Stimulated activated naive CD8-positive, alpha-beta T cell treated with anti-CD3 and anti-CD28 coated beads, Interleukin-15, Interleukin-2, amounts not matched to agents 100 ng/mL and 50 ng/mL, for 24 hours (primary cell): ENCODE measurements at regions not wholly inside any gene's neighbourhood (a gene's known extent, or its start where the extent isn't known, plus 50 kb on each side); places are given as distances from the start of the nearest gene placed in this dataset.

Experiments used
- H3K27ac Mint-ChIP-seq: one replicate; pipeline ENCODE4 v1.8.0; 2021; ENCODE audit warnings: mild to moderate bottlenecking, mixed read lengths
- H3K27me3 Mint-ChIP-seq: one replicate; pipeline ENCODE4 v1.8.0; 2021; ENCODE audit warnings: mixed read lengths
- H3K36me3 Mint-ChIP-seq: one replicate; pipeline ENCODE4 v1.8.0; 2021; ENCODE audit warnings: low read depth, mixed read lengths
- H3K4me1 Mint-ChIP-seq: one replicate; pipeline ENCODE4 v1.8.0; 2021; ENCODE audit warnings: low read depth, mixed read lengths
- H3K4me3 Mint-ChIP-seq: one replicate; pipeline ENCODE4 v1.8.0; 2021; ENCODE audit warnings: mild to moderate bottlenecking, mixed read lengths
- H3K9me3 Mint-ChIP-seq: one replicate; pipeline ENCODE4 v1.8.0; 2021; ENCODE audit warnings: mixed read lengths

DNA sequence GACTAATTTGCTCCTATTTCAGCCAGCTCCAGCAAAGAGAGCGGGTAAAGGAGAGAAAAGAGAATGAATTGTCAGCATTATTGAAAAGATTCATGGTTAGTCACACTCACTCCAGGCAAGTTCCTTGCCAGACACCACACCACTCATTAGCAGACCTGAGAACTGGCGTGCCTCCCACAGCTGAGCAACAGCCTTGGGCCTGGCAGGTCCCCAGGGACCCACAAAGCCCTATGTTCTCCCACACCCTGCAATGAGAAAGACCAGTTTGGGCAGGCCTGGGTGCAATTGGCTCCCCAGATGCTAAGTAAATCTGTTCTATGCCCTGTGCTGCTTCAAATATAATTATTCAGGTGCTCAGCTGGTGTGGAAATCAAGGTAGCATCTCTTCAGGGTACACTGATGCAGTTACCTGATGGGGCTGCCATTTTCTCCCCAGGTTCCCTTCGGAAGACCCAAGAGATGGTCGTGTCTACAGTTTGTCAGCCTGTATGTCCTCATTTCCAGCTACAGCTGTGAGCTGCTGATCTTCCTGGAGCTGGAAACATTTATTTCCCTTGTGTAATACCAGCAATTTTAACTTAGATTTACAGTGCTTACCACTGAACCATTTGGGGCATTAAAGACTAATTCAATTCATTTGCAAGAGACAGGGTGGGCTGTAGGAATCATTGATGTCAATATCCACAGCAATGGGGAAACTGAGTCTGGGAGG lies 405.0 kb downstream of the COG6 start:
- Mint-ChIP-seq H3K4me1 (peaks cover 45% of the 10 kb centered on the region), H3K27ac (peak overlapping the region; percentile 67)

DNA sequence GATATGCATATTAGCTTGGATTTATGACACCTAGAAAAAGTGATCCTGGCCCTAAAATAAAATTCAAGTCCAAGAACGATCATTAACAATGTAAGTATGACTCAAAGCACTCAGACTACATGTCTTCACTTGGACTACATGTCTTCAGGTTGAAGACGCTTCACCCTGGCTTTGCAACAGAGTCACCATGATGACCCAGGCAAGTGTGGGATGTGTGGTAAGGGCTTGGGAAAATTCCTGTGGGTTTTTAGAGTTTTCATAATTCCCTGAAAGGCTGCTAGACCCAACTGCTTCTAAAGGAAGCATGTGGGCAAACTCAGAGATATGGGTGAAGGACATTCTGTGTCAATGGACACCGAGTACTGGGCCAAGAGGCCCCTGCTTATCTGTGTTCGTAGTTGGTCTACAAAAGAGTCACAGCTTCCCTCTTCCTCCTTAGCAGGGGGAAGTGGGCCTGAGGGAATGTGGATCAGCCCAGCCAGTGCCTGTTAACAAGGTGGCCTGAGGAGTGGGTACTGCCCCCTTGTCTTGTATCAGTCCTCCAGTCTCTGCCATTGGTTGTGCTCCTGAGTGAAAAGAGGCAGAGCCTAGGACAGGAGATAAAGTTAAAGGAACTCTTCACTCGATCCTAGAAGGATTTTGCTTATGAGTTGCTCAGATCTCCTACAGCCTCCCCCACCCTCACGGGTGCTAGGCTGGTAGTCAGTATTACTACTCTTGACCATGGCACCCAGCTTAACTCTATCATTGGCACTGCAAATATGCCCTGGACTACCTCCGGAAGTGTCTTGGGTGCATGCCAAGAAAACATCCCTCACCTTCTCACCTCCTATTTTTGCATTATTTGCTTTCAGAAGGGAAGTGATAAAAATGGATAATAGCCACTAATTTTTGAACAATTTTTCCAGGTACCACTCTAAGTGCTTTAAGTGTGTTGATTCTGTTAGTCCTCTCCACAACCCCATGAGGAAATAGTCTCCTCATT lies 406.3 kb downstream of the COG6 start:
- H3K36me3 Mint-ChIP-seq: no peaks in the 10 kb centered on the region
- H3K9me3 Mint-ChIP-seq: peaks cover 4% of the 10 kb centered on the region
- H3K4me3 Mint-ChIP-seq: no peak overlapping the region
- H3K4me1 Mint-ChIP-seq: peaks cover 45% of the 10 kb centered on the region
- no peak overlapping the region for H3K27ac Mint-ChIP-seq
- H3K27me3 Mint-ChIP-seq: no peaks in the 10 kb centered on the region

More for the DNA sequence above, 405.0 kb downstream of the COG6 start:
- peaks cover 4% of the 10 kb centered on the region for H3K9me3 Mint-ChIP-seq
- no peak overlapping the region for H3K4me3 Mint-ChIP-seq
- H3K36me3 Mint-ChIP-seq: no peaks in the 10 kb centered on the region
- H3K27me3 Mint-ChIP-seq: no peaks in the 10 kb centered on the region

DNA sequence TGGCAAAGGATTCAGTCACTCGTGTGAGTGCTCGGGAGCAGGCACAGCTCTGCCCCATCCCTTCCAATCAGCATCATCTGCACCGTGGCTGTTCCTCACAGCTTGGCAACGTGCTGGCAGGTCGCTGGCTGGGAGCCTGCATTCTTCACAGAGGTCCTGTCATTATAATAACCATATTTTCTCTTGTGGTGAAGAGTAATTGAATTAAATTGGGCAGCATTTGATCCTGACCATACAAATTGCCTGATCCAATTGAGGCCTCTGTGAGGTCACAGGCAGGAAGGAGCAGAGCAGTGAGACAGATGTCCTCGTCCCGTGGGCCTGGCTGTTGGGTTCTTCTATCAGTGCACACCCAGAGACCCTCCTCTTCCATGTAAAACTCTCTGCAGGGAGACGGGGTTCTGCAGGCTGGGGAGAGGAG lies 407.8 kb downstream of the COG6 start:
- Mint-ChIP-seq H3K4me1 (peaks cover 45% of the 10 kb centered on the region), H3K27ac (peak overlapping the region; percentile 72), H3K36me3 (no peaks in the 10 kb centered on the region), H3K27me3 (no peaks in the 10 kb centered on the region), H3K4me3 (no peak overlapping the region), H3K9me3 (peaks cover 4% of the 10 kb centered on the region)

GRCh38 chr13:40063703-40064102 lies 408.2 kb downstream of the COG6 start:
- peak overlapping the region; percentile 72 for H3K27ac Mint-ChIP-seq

DNA sequence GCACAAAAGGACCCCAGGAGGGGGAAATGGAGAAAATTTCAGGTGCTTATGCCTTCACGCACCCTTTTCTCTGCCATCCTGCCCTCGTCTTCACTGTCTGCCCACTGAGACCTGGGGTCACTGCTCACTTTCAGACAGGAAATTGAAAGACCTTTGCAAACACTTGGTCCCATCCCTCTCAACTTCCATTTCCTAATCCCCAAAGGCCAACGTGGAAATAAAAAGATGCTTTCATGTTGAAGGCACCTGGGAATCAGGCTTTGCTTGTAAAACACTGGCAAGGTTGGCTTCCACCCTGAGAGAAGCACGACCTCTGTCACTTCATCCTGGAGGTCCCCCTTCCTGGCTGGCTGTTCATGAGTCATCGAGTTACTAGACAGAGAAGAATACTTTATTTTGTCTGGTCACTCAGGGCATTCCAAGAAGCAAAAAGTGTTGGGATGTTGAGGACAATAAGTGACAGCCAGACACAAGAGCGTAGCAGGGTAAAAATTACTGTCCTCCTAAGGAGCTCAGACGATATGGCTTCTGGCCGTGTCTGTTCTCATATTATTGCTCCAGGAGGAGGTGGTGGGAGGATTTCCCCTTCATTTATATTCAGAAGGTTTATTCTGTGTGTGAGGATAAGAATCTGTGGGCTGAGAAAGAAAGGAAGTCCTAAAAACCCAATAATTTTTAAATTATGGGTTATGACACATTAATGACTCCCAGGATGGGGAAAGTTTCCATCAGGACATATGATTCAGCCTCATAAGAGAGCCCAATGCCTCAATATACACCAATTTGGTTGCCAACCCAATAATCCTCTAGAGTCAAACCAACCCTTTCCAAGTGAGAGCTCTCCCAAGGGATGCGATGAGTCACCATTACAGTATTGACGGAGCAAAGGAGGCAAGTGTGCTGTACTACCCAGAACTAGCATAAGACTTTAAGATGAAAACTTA lies 409.0 kb downstream of the COG6 start:
- H3K9me3 Mint-ChIP-seq: no peaks in the 10 kb centered on the region
- H3K4me1 Mint-ChIP-seq: peaks cover 39% of the 10 kb centered on the region
- H3K36me3 Mint-ChIP-seq: no peaks in the 10 kb centered on the region
- H3K4me3 Mint-ChIP-seq: peak overlapping the region; percentile 20
- peak overlapping the region; percentile 53 for H3K27ac Mint-ChIP-seq
- H3K27me3 Mint-ChIP-seq: no peaks in the 10 kb centered on the region

More at GRCh38 chr13:40063703-40064102, 408.2 kb downstream of the COG6 start:
- Mint-ChIP-seq H3K4me3 (no peak overlapping the region), H3K9me3 (peaks cover under 1% of the 10 kb centered on the region), H3K36me3 (no peaks in the 10 kb centered on the region), H3K4me1 (peaks cover 41% of the 10 kb centered on the region), H3K27me3 (no peaks in the 10 kb centered on the region)

DNA sequence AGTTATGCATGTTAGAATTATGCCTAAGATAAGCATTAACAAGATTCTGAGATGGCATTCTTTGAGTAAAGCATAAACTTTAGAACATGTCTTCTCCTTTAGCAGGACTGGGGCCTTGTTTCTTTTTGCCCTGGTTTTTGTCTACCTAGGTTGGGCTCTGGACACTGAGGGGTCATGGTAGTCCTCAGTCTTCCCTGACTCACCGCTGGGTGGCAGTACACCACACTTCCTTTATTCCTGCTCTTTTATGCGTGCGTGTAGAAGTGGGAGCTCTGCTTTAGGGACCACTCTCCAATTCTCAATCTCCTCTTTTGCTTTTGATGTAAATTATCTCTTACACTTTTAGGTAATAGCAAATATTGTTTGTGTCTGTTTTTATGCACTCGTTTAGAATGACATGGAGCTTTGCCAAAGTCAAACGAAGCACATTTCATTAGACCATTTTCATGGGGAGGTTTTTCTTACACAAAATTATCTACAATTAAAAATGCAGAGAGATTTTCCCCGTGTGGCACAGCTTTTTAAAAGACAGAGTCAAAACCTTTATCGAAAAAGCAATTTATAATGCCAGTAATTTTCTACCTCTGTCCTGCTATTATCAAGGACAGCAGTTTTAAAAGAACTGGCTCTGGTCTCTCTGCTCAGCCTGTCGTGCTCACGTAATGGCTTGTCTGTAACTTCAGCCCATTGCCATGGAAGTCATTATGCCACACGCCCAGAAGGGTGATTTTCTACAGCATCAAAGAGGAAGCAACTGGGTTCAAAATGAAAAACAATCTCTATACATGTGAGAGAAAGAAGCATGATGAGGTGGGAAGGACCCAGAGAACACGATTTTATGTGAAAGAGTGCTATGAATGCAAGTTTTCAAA lies 413.9 kb downstream of the COG6 start:
- peak overlapping the region; percentile 43 for H3K27ac Mint-ChIP-seq
- H3K4me3 Mint-ChIP-seq: no peak overlapping the region
- H3K36me3 Mint-ChIP-seq: no peaks in the 10 kb centered on the region
- H3K9me3 Mint-ChIP-seq: no peaks in the 10 kb centered on the region
- H3K4me1 Mint-ChIP-seq: peaks cover 31% of the 10 kb centered on the region
- H3K27me3 Mint-ChIP-seq: no peaks in the 10 kb centered on the region

GRCh38 chr13:40070357-40070756 lies 414.9 kb downstream of the COG6 start:
- Mint-ChIP-seq H3K36me3 (no peaks in the 10 kb centered on the region), H3K4me1 (peaks cover 22% of the 10 kb centered on the region), H3K4me3 (no peak overlapping the region), H3K9me3 (no peaks in the 10 kb centered on the region), H3K27me3 (no peaks in the 10 kb centered on the region), H3K27ac (peak overlapping the region; percentile 22)

- no peak overlapping the region for H3K27ac Mint-ChIP-seq
- H3K27me3 Mint-ChIP-seq: no peaks in the 10 kb centered on the region
- H3K9me3 Mint-ChIP-seq: no peaks in the 10 kb centered on the region
- no peaks in the 10 kb centered on the region for H3K36me3 Mint-ChIP-seq
- peaks cover 25% of the 10 kb centered on the region for H3K4me1 Mint-ChIP-seq
- H3K4me3 Mint-ChIP-seq: no peak overlapping the region
Measured at GRCh38 chr13:40072663-40073120, 417.2 kb downstream of the COG6 start.

GRCh38 chr13:40074338-40074737 lies 418.9 kb downstream of the COG6 start:
- H3K4me1 Mint-ChIP-seq: peaks cover 30% of the 10 kb centered on the region
- H3K36me3 Mint-ChIP-seq: no peaks in the 10 kb centered on the region
- no peaks in the 10 kb centered on the region for H3K27me3 Mint-ChIP-seq
- no peak overlapping the region for H3K27ac Mint-ChIP-seq
- H3K9me3 Mint-ChIP-seq: no peaks in the 10 kb centered on the region
- no peak overlapping the region for H3K4me3 Mint-ChIP-seq

DNA sequence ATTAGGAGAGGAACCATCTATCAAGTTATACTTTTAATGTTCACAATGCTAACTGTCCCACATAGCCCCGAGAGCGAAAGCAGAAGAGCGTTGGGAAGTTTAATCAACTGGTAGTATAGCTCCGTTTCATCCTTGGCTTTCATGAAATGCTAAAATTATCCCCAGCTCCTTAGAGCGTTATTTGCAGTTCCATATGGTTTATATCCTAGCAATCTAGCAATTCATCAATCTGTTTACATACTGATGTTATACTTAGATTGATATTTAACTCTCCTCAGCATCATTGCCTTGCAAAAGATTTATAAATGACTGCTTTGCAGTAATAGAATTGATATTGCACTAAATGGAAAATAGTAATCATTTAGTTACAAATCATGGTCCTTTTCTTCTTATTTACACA lies 419.8 kb downstream of the COG6 start:
- H3K4me1 Mint-ChIP-seq: peaks cover 26% of the 10 kb centered on the region
- no peaks in the 10 kb centered on the region for H3K27me3 Mint-ChIP-seq
- H3K27ac Mint-ChIP-seq: no peak overlapping the region
- no peak overlapping the region for H3K4me3 Mint-ChIP-seq
- H3K9me3 Mint-ChIP-seq: no peaks in the 10 kb centered on the region
- no peaks in the 10 kb centered on the region for H3K36me3 Mint-ChIP-seq

DNA sequence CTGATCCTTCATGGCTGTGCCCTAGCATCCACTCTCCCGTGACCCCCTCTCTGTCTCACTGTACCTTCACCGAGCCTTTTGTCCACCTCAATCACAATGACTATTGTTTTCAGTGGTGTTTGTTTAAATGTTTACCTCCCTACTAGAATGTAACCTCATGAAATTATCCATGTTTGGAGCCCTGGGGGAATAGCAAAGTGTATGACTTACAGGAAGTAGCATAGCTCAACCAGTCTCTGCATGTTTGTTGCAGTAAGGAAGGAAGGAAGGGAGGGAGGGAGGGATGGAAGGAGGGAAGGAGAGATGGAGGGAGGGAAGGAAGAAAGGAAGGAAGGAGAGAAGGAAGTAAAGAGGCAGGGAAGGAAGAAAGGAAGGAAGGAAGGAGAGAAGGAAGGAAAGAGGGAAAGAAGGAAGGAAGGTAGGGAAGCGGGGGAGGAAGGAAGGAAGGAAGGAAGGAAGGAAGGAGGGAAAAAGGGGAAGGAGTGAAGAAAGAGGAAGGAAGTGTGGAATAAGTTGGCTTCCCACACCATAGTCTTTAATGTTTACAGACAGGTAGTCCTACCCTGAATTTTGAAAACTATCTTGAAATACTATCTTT lies 421.4 kb downstream of the COG6 start:
- H3K4me1 Mint-ChIP-seq: peaks cover 19% of the 10 kb centered on the region
- no peaks in the 10 kb centered on the region for H3K36me3 Mint-ChIP-seq
- H3K27me3 Mint-ChIP-seq: no peaks in the 10 kb centered on the region
- no peak overlapping the region for H3K27ac Mint-ChIP-seq
- H3K9me3 Mint-ChIP-seq: no peaks in the 10 kb centered on the region
- no peak overlapping the region for H3K4me3 Mint-ChIP-seq

GRCh38 chr13:40077396-40078027 lies 422.1 kb downstream of the COG6 start:
- Mint-ChIP-seq H3K27me3 (no peaks in the 10 kb centered on the region), H3K4me1 (peaks cover 19% of the 10 kb centered on the region), H3K27ac (no peak overlapping the region), H3K36me3 (no peaks in the 10 kb centered on the region), H3K9me3 (no peaks in the 10 kb centered on the region), H3K4me3 (no peak overlapping the region)

GRCh38 chr13:40079721-40080120 lies 424.3 kb downstream of the COG6 start:
- Mint-ChIP-seq H3K36me3 (no peaks in the 10 kb centered on the region), H3K4me3 (no peak overlapping the region), H3K27ac (no peak overlapping the region), H3K9me3 (no peaks in the 10 kb centered on the region), H3K4me1 (peaks cover 19% of the 10 kb centered on the region), H3K27me3 (no peaks in the 10 kb centered on the region)
